ENCODE measurements at regions not wholly inside any gene's neighbourhood (a gene's known extent, or its start where the extent isn't known, plus 50 kb on each side); places are given as distances from the start of the nearest gene placed in this dataset.

- no peak for DNase-seq (ENCODE audit: low spot score)
Observed at GRCh38 chr22:27224485-27225374, 567.3 kb downstream of the MIAT start.

- no peak for DNase-seq (ENCODE audit: low spot score)
Observed at GRCh38 chr22:27226666-27227065, 569.3 kb downstream of the MIAT start.

GRCh38 chr22:27228771-27229170 lies 571.4 kb downstream of the MIAT start:
- DNase-seq (ENCODE audit: low spot score), result no peak

DNA sequence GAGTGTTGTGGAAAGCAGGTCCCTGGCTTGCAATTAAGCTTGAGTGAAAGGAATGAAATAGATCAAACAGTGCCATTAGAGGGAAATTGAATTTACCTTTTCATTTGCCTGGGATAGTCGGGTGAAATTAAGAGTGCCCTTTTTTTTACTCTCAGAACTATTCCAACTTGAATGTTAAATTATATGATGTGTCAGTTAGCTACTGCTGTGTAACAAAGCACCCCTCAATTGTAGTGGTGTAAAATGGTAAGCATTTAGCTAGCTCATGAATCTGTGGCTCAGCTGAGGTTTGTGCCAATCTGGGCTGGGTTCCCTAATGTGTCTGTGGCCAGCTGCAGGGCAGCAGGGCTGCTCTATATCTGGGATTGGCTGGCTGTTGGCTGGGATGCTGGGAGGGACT lies 571.4 kb downstream of the MN1 start:
- no peak for DNase-seq (ENCODE audit: low spot score)

DNA sequence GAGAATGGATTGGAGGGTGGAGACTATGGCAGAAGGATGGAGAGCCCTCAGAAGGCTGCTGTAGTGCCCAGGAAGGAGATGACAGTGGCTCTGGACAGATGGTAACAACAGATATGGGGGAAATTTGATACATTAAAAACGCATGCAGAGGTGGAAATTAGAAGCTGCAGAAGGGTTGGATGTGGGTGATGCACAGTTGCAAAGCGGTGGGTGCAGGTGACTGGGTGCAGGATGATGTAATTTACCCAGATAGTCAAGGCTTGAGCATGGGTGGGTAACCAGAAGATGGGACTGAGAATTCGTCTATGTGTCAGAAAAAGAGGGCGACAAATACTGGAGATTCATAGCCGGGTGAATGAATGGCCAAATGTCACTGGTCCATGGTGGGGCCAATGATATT lies 570.3 kb downstream of the MN1 start:
- DNase-seq (ENCODE audit: low spot score), result no peak

- no peak for DNase-seq (ENCODE audit: low spot score)
Observed at GRCh38 chr22:27232077-27232476, 569.5 kb downstream of the MN1 start.

- no peak for DNase-seq (ENCODE audit: low spot score)
Observed at GRCh38 chr22:27237080-27237741, 564.3 kb downstream of the MN1 start.

GRCh38 chr22:27238935-27239510 lies 562.5 kb downstream of the MN1 start:
- no peak for DNase-seq (ENCODE audit: low spot score)

- no peak for DNase-seq (ENCODE audit: low spot score)
Observed at GRCh38 chr22:27239520-27239919, 562.0 kb downstream of the MN1 start.

GRCh38 chr22:27240298-27241075 lies 561.1 kb downstream of the MN1 start:
- no peak for DNase-seq (ENCODE audit: low spot score)

- DNase-seq (ENCODE audit: low spot score), result no peak
Observed at GRCh38 chr22:27241430-27242321, 559.9 kb downstream of the MN1 start.

GRCh38 chr22:27242474-27242873 lies 559.1 kb downstream of the MN1 start:
- DNase-seq (ENCODE audit: low spot score), result no peak

DNA sequence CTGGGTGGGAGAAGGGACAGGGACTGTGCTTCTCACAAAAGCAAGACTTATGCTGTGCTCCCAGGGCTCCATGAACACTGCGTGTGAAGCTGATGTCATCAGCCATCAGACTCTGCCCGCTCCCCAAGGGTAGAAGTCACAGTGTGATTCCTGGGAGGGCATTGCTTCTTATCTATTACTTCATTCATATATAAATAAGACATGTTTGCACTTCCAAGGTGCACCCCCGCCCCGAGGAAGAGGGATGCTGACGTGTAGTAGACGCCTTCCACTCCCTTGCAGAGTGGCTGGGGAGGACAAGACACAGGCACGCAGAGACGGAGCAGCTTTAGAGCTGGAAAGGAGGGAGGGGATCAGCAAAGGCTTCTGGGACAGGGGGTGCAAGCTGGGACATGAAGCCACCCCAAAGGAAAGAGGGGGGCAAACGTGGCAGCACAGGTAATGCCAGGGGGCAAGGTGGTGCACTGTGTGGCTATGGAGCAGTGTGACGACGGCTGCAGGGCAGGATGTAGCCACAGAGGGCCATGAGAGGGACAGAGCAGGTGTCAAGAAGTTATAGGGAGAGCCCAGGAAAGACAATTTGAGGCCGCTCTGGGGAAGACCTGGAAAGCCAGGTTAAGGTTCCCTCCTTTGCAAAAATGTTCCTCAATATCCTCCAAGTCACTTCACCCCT lies 558.5 kb downstream of the MN1 start:
- DNase-seq (ENCODE audit: low spot score), result no peak

- no peak for DNase-seq (ENCODE audit: low spot score)
Observed at GRCh38 chr22:27244328-27244727, 557.2 kb downstream of the MN1 start.

- no peak for DNase-seq (ENCODE audit: low spot score)
Observed at GRCh38 chr22:27245056-27245455, 556.5 kb downstream of the MN1 start.

DNA sequence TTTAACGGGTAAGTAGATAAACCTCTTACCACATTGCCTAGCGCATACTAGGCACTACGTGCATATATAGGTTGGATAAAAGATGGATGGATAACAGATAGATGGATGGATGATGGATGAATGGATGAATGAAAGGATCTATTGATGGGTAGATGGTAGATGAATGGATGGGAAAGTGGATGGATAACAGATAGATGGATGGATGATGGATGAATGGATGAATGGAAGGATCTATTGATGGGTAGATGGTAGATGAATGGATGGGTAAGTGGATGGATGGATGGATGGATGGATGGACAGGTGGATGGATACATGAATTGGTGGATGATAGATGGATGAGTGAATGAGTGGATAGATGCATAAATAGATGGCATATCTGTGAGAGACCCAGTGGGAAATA lies 555.0 kb downstream of the MN1 start:
- DNase-seq (ENCODE audit: low spot score), result no peak

DNA sequence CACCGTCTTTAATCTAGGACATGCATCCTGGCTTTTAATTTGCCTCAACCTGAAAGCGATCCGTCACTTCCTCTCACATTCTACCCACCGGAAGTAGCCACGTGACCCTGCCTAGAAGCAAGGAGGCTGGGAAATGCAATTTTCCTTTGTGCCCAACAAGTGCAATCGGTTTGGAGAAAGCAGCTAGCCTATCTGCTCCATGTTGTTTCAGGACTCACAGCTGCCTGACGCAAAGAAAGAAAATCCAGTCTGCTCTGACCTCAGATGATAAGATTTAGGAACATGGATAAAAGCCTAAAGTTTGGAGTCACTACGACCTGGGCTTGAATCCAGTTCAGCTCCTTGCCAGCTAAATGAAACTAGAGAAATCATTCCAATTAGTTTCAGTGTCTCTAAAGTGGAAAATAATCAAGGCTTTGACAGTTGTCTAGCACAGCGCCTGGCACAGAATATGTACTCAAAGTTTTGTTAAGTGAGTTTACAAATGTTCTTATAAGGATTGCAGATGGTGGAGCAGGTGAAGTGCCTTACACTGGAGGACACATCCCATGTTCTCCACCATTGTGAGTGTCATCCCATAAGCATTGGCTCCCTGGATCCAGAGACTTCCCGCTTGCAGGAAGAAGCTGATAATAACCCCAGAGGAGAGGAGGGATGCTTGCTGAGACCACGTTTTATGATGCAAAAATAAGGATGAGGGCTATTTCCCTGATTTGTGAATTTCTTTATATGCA lies 553.7 kb downstream of the MN1 start:
- DNase-seq (ENCODE audit: low spot score), result no peak

GRCh38 chr22:27250418-27250817 lies 551.1 kb downstream of the MN1 start:
- DNase-seq (ENCODE audit: low spot score), result no peak

GRCh38 chr22:27250886-27251285 lies 550.7 kb downstream of the MN1 start:
- no peak for DNase-seq (ENCODE audit: low spot score)

GRCh38 chr22:27251563-27251962 lies 550.0 kb downstream of the MN1 start:
- no peak for DNase-seq (ENCODE audit: low spot score)

All from activated CD4-positive, alpha-beta T cell treated with anti-CD3 and anti-CD28 coated beads, Interleukin-2, Interleukin-4, amounts not matched to agents 100 ng/mL and 50 ng/mL, durations not matched to agents 16 hours and 8 hours (primary cell).